IMR-90 (cell line): ENCODE measurements at regions not wholly inside any gene's neighbourhood (a gene's known extent, or its start where the extent isn't known, plus 50 kb on each side); places are given as distances from the start of the nearest gene placed in this dataset.

Experiments
- ATAC-seq: fragments of 200-7000 bp; cut with Tn5 transposase; 2 replicates; pipeline ENCODE4 v1.9.1; 2020; ENCODE audit warnings: low read depth, mild to moderate bottlenecking, moderate library complexity
- BruUV-seq: library from RNA; stranded (reverse); fragments of 400-500 nt; replicated peaks from 2 replicates; lab custom pipeline; 2021; lab: Mats Ljungman, UMichigan
- CTCF ChIA-PET: fragments of 300-600 bp; formaldehyde crosslinking; extraction: SDS; loops from one replicate; lab custom pipeline; 2021; ENCODE audit warnings: antibody characterized with exemption; lab: Yijun Ruan, JAX
- POLR2A ChIA-PET: fragments of 300-600 bp; sonication (Branson Sonifier 250); formaldehyde crosslinking; loops from one replicate; lab custom pipeline; 2022; ENCODE audit warnings: antibody characterized with exemption; ENCODE audit not compliant: unreplicated experiment; lab: Charles Lee
- DNase-seq: peaks from one replicate; pipeline ENCODE4 v3.0.0; 2013
- H2AFZ ChIP-seq: replicated peaks from 2 replicates; pipeline ENCODE3; 2013; ENCODE audit warnings: low read length, mild to moderate bottlenecking; ENCODE audit not compliant: poor library complexity
- H2AK5ac ChIP-seq: 2 replicates; pipeline ENCODE4 v1.6.1; 2013; ENCODE audit warnings: low read depth, low read length, inconsistent platforms
- H2AK9ac ChIP-seq: replicated peaks from 2 replicates; pipeline ENCODE3; 2013; ENCODE audit warnings: mild to moderate bottlenecking, low read depth, low read length, moderate library complexity; ENCODE audit not compliant: poor library complexity
- H2BK120ac ChIP-seq: 2 replicates; pipeline ENCODE4 v1.6.1; 2013; ENCODE audit warnings: low read depth, low read length, inconsistent platforms
- H2BK15ac ChIP-seq: 3 replicates; pipeline ENCODE4 v1.6.1; 2013; ENCODE audit warnings: low read depth, low read length, inconsistent platforms
- H2BK20ac ChIP-seq: 2 replicates; pipeline ENCODE4 v1.6.1; 2013; ENCODE audit warnings: low read depth, mild to moderate bottlenecking, inconsistent platforms, low read length, moderate library complexity
- H2BK5ac ChIP-seq: 2 replicates; pipeline ENCODE4 v1.6.1; 2013; ENCODE audit warnings: mild to moderate bottlenecking, low read depth, low read length, inconsistent platforms; ENCODE audit not compliant: poor library complexity, severe bottlenecking
- H3K14ac ChIP-seq: replicated peaks from 2 replicates; pipeline ENCODE4 v1.6.1; 2013; ENCODE audit warnings: low read depth, low read length, inconsistent platforms
- H3K18ac ChIP-seq: 2 replicates; pipeline ENCODE4 v1.6.1; 2013; ENCODE audit warnings: low read depth, low read length, control low read depth
- H3K23ac ChIP-seq: 2 replicates; pipeline ENCODE4 v1.6.1; 2013; ENCODE audit warnings: low read depth, low read length, inconsistent platforms
- H3K27ac ChIP-seq: 2 replicates; pipeline ENCODE4 v1.5.1; 2013; ENCODE audit warnings: mild to moderate bottlenecking, control low read depth, low read length; ENCODE audit not compliant: insufficient read depth
- H3K27me3 ChIP-seq: 2 replicates; pipeline ENCODE4 v1.6.1; 2013; ENCODE audit warnings: low read length; ENCODE audit not compliant: control insufficient read depth, insufficient read depth
- H3K36me3 ChIP-seq: 2 replicates; pipeline ENCODE4 v1.6.1; 2013; ENCODE audit warnings: low read length, mixed read lengths; ENCODE audit not compliant: control insufficient read depth, insufficient read depth
- H3K4ac ChIP-seq: 2 replicates; pipeline ENCODE4 v1.6.1; 2013; ENCODE audit warnings: low read depth, low read length, inconsistent platforms
- H3K4me1 ChIP-seq: 2 replicates; pipeline ENCODE4 v1.6.1; 2013; ENCODE audit warnings: low read length, mixed read lengths; ENCODE audit not compliant: control insufficient read depth, insufficient read depth
- H3K4me2 ChIP-seq: 2 replicates; pipeline ENCODE4 v1.6.1; 2013; ENCODE audit warnings: low read depth, mild to moderate bottlenecking, control low read depth, low read length, moderate library complexity
- H3K4me3 ChIP-seq: 2 replicates; pipeline ENCODE4 v1.5.1; 2013; ENCODE audit warnings: low read depth, mild to moderate bottlenecking, control low read depth, low read length, moderate library complexity; ENCODE audit not compliant: insufficient read depth
- H3K56ac ChIP-seq: 2 replicates; pipeline ENCODE4 v1.6.1; 2013; ENCODE audit warnings: low read length, inconsistent platforms; ENCODE audit not compliant: insufficient read depth; ENCODE audit errors: extremely low read depth
- H3K79me1 ChIP-seq, 2 experiments: 2 replicates each; pipeline ENCODE4 v1.6.1; 2013; ENCODE audit warnings: low read length in 2 of 2, inconsistent platforms in 1 of 2, low read depth in 1 of 2
- H3K9ac ChIP-seq: 2 replicates; pipeline ENCODE4 v1.6.1; 2013; ENCODE audit warnings: low read depth, low read length, control low read depth
- H3K9me1 ChIP-seq: 2 replicates; pipeline ENCODE4 v1.6.1; 2013; ENCODE audit warnings: low read length, inconsistent platforms; ENCODE audit not compliant: insufficient read depth
- H3K9me3 ChIP-seq: 2 replicates; pipeline ENCODE4 v1.6.1; 2013; ENCODE audit warnings: low read length; ENCODE audit not compliant: control insufficient read depth, insufficient read depth
- H4K20me1 ChIP-seq: 2 replicates; pipeline ENCODE4 v1.6.1; 2013; ENCODE audit warnings: low read length, inconsistent platforms; ENCODE audit not compliant: insufficient read depth
- H4K5ac ChIP-seq: 2 replicates; pipeline ENCODE4 v1.6.1; 2013; ENCODE audit warnings: mild to moderate bottlenecking, low read depth, low read length, control low read depth
- H4K8ac ChIP-seq, 2 experiments: 2 replicates each; pipeline ENCODE4 v1.6.1; 2013; ENCODE audit warnings: low read depth in 2 of 2, low read length in 2 of 2, control low read depth in 1 of 2, inconsistent platforms in 1 of 2
- H4K91ac ChIP-seq: 2 replicates; pipeline ENCODE4 v1.6.1; 2013; ENCODE audit warnings: low read depth, low read length, inconsistent platforms; ENCODE audit not compliant: insufficient read depth
- BHLHE40 ChIP-seq: fragments of 150-350 bp; IDR thresholded peaks from 2 replicates; pipeline ENCODE4 v1.6.1; 2016; ENCODE audit warnings: mild to moderate bottlenecking, low read depth, low read length
- MAFK ChIP-seq: IDR thresholded peaks from 2 replicates; pipeline ENCODE4 v1.6.1; 2012; ENCODE audit warnings: low read depth, low read length, improper control_type of control experiment
- WGBS, 2 experiments: methylation state at CpG; one replicate each; pipeline versions ENCODE4 v1.1.5 to v1.1.7; 2013; ENCODE audit warnings: missing lambda C conversion rate in 2 of 2; ENCODE audit not compliant: insufficient read length in 1 of 2; ENCODE audit errors: extremely low coverage in 2 of 2; 5-methylcytosine and 5-hydroxymethylcytosine counted together
- dilution Hi-C: fragments of 300-500 bp; cut with HindIII; formaldehyde crosslinking; loops from one replicate; pipeline ENCODE4 v1.14.3; 2018; ENCODE audit warnings: low sequenced_read_pairs; ENCODE audit not compliant: unreplicated experiment
- in situ Hi-C: fragments of 300-500 bp; cut with MboI; formaldehyde crosslinking; loops from 3 replicates; pipeline ENCODE4 v1.14.3; 2019; ENCODE audit warnings: low sequenced_read_pairs, inconsistent platforms, mixed read lengths
- intact Hi-C: fragments of 100-400 bp; cut with micrococcal nuclease; formaldehyde crosslinking; loops from 2 replicates; pipeline ENCODE4 v1.10.0; 2022

DNA sequence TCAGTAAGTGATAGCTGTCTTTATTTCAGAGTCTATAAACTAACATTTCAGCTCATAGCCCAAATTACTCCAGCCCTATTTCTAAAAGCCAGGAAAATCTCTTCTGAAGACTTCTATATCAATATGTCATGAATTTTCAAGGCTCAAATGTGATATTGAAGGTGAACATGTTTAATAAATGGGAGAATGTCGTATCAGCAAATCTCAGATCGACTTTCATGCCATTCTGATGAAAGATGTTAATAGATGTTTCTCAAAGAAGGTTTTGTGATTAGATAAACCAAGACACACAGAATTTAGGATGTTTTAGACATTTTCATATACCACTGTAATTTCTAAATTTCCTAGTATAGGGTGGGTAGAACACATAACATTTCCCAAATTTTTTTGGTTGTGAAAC lies 380.6 kb downstream of the ARL4A start:
- Histone ChIP-seq H4K20me1 (no peaks in the 10 kb centered on the region), H3K9ac (no peak overlapping the region), H2BK20ac (no peak overlapping the region), H2AK5ac (no peak overlapping the region), H3K9me3 (no peaks in the 10 kb centered on the region), H4K91ac (no peak overlapping the region), H3K14ac (no peak overlapping the region), H3K36me3 (no peaks in the 10 kb centered on the region), H3K9me1 (peaks cover 2% of the 10 kb centered on the region; the same call in 1 of the 2 replicates), H3K4me2 (no peak overlapping the region), H4K5ac (no peak overlapping the region), H3K27ac (no peak overlapping the region), H3K79me1 (no peaks in the 10 kb centered on the region), H3K4me3 (no peak overlapping the region), H2BK120ac (no peak overlapping the region), H3K4me1 (peaks cover 6% of the 10 kb centered on the region), H3K27me3 (no peaks in the 10 kb centered on the region), H2AK9ac (no peak overlapping the region), H3K4ac (no peak overlapping the region), H2AFZ (no peak overlapping the region), H3K56ac (no peak overlapping the region), H3K23ac (no peak overlapping the region), H2BK15ac (no peak overlapping the region), H4K8ac (no peak overlapping the region), H2BK5ac (no peak overlapping the region), H3K18ac (no peak overlapping the region)
- ChIA-PET CTCF (interaction anchor here (1.4 kb wide), 1 partner anchor 382 kb away, joined by 3 read pairs; no protein-coding TSS in a partner anchor), POLR2A (no interaction called here)
- no peak for TF ChIP-seq BHLHE40
- peak; percentile 70 for TF ChIP-seq MAFK
- in situ Hi-C loops, result no loop called here
- no peak for DNase-seq
- intact Hi-C loops, result no loop called here
- BruUV-seq, result no TSS peak
- dilution Hi-C loops, result no loop called here
- WGBS, 2 experiments, result no CpG with 5 or more reads among the region's 2 CpGs
- ATAC-seq, result no peak
